A673 (cell line): ENCODE measurements at regions not wholly inside any gene's neighbourhood (a gene's known extent, or its start where the extent isn't known, plus 50 kb on each side); places are given as distances from the start of the nearest gene placed in this dataset.

Experiments
- BruUV-seq: library from RNA; stranded (reverse); fragments of 400-500 nt; replicated peaks from 2 replicates; lab custom pipeline; 2021; lab: Mats Ljungman, UMichigan
- CTCF ChIA-PET: fragments of 300-600 bp; sonication (Branson Sonifier 250); formaldehyde crosslinking; loops from one replicate; lab custom pipeline; 2022; ENCODE audit warnings: antibody characterized with exemption; lab: Charles Lee
- POLR2A ChIA-PET: fragments of 300-600 bp; sonication (Branson Sonifier 250); formaldehyde crosslinking; loops from one replicate; lab custom pipeline; 2022; ENCODE audit warnings: antibody characterized with exemption; ENCODE audit not compliant: low non-redundant PET; lab: Charles Lee
- DNase-seq: peaks from one replicate; pipeline ENCODE4 v3.0.0-alpha.2; 2015; ENCODE audit warnings: low spot score
- H3K27ac ChIP-seq: fragments of 200-600 bp; sonication (generic); 2 replicates; pipeline ENCODE4 v1.5.1; 2016; ENCODE audit warnings: mixed run types, low read depth, mild to moderate bottlenecking, mixed read lengths, antibody characterized with exemption, low read length; ENCODE audit not compliant: poor library complexity, severe bottlenecking
- H3K27me3 ChIP-seq: fragments of 200-600 bp; sonication (generic); replicated peaks from 2 replicates; pipeline ENCODE4 v1.6.1; 2017; ENCODE audit warnings: mixed run types, low read depth, mild to moderate bottlenecking, mixed read lengths, antibody characterized with exemption, low read length; ENCODE audit not compliant: insufficient read depth, poor library complexity
- H3K36me3 ChIP-seq: fragments of 200-600 bp; sonication (generic); 2 replicates; pipeline ENCODE4 v1.6.1; 2016; ENCODE audit warnings: mixed run types, mild to moderate bottlenecking, mixed read lengths, antibody characterized with exemption, low read length; ENCODE audit not compliant: insufficient read depth, poor library complexity, severe bottlenecking
- H3K4me1 ChIP-seq: fragments of 200-600 bp; sonication (generic); 2 replicates; pipeline ENCODE4 v1.6.1; 2017; ENCODE audit warnings: mixed run types, mild to moderate bottlenecking, mixed read lengths, antibody characterized with exemption, low read length; ENCODE audit not compliant: insufficient read depth, poor library complexity, severe bottlenecking
- H3K4me3 ChIP-seq: fragments of 200-600 bp; sonication (generic); 2 replicates; pipeline ENCODE4 v1.5.1; 2016; ENCODE audit warnings: low read depth, mixed run types, mild to moderate bottlenecking, mixed read lengths, low read length; ENCODE audit not compliant: poor library complexity, severe bottlenecking
- H3K9me3 ChIP-seq: fragments of 200-600 bp; sonication (generic); 2 replicates; pipeline ENCODE4 v1.6.1; 2016; ENCODE audit warnings: mixed run types, low read depth, mild to moderate bottlenecking, mixed read lengths, antibody characterized with exemption, low read length; ENCODE audit not compliant: poor library complexity, severe bottlenecking
- CTCF ChIP-seq: fragments of 300-800, 200-600 bp; sonication (generic); conservative IDR thresholded peaks from 2 replicates; pipeline ENCODE4 v1.5.1; 2017; ENCODE audit warnings: low read depth, mild to moderate bottlenecking, antibody characterized with exemption, low read length, moderate library complexity, mixed read lengths
- EZH2 ChIP-seq: fragments of 200-600 bp; sonication (generic); IDR thresholded peaks from 2 replicates; pipeline ENCODE4 v1.6.1; 2017; ENCODE audit warnings: borderline replicate concordance, low read depth, mild to moderate bottlenecking, mixed read lengths, antibody characterized with exemption, low read length; ENCODE audit not compliant: poor library complexity, severe bottlenecking
- intact Hi-C: fragments of 100-400 bp; cut with micrococcal nuclease; formaldehyde crosslinking; loops from one replicate; pipeline ENCODE4 v1.10.0; 2022; ENCODE audit not compliant: unreplicated experiment

DNA sequence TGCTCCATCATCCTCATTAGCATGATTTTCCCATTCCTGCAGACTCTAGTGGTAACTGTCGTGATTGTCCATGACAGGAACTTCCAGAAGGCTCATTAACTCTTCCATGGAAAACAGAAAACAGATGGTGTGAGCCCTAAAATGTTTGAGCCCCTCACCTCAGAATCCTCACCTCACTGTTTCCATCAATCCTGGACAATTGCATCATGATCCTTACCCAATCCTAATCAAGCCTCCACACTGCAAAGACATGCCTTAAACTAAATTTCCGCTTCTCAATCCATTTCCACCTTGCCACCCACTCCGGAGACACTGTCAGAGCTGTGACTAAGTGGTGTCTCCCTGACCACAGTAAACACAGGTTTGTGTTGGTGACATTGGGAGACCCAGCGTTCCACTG lies 311.0 kb upstream of the JARID2 start:
- intact Hi-C loops: no loop called here
- Histone ChIP-seq H3K9me3 (no peaks in the 10 kb centered on the region), H3K36me3 (no peaks in the 10 kb centered on the region), H3K27ac (no peak overlapping the region), H3K27me3 (no peaks in the 10 kb centered on the region), H3K4me1 (no peaks in the 10 kb centered on the region), H3K4me3 (no peak overlapping the region)
- no peak for DNase-seq
- BruUV-seq: no TSS peak
- CTCF ChIA-PET: no interaction called here
- POLR2A ChIA-PET: no interaction called here
- TF ChIP-seq CTCF (no peak), EZH2 (no peak)

DNA sequence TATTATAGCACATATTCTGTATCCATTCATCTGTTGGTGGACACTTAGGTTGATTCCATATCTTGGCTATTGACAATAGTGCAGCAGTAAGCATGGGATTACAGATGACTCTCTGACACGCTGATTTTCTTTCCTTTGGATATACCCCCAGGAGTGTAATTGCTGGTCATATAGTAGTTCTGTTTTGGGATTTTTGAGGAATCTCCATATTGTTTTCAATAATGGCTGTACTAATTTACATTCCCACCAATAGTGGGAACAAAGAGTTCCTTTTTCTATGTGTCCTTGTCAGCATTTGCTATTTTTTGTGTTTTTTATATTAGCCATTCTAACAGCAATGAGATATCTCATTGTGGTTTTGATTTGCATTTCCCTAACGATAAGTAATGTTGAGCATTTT lies 309.0 kb upstream of the JARID2 start:
- Histone ChIP-seq H3K27me3 (no peaks in the 10 kb centered on the region), H3K4me1 (no peaks in the 10 kb centered on the region), H3K36me3 (no peaks in the 10 kb centered on the region), H3K9me3 (no peaks in the 10 kb centered on the region), H3K27ac (no peak overlapping the region), H3K4me3 (no peak overlapping the region)
- ChIA-PET POLR2A (no interaction called here), CTCF (no interaction called here)
- DNase-seq: no peak
- intact Hi-C loops: no loop called here
- TF ChIP-seq EZH2: no peak
- TF ChIP-seq CTCF: no peak
- no TSS peak for BruUV-seq

DNA sequence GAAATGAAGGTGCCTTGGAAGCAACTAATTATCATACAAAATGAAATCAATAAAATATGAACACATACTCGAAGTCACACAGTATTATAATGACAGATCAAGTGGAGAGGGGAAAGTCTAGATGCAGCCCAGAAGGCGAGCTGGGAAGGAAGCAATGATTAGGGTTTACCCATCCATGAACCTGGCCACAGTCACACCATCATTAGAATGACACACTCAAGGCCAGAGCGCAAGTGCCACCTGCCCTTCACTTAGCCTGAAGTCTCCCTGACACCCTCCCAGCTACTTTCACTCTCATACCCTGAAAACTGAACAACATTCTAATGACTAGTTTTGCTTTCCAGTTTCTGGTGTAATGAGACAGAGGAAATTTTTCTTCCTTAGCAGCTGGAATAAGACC lies 302.8 kb upstream of the JARID2 start:
- POLR2A ChIA-PET: no interaction called here
- intact Hi-C loops: no loop called here

More for the DNA sequence above, 302.8 kb upstream of the JARID2 start:
- no peak overlapping the region for H3K27ac ChIP-seq
- CTCF ChIA-PET: no interaction called here
- H3K36me3 ChIP-seq: no peaks in the 10 kb centered on the region
- H3K4me1 ChIP-seq: peaks cover 4% of the 10 kb centered on the region
- no TSS peak for BruUV-seq
- no peak for DNase-seq
- no peak overlapping the region for H3K4me3 ChIP-seq
- no peaks in the 10 kb centered on the region for H3K27me3 ChIP-seq
- H3K9me3 ChIP-seq: no peaks in the 10 kb centered on the region
- TF ChIP-seq EZH2 (no peak), CTCF (no peak)
